ENCODE measurements at regions not wholly inside any gene's neighbourhood (a gene's known extent, or its start where the extent isn't known, plus 50 kb on each side); places are given as distances from the start of the nearest gene placed in this dataset.

GRCh38 chr5:152676196-152676595 lies 271.1 kb upstream of the NMUR2 start:
- intact Hi-C loops (cut with DNase I) = no loop called here
- no peak for TF ChIP-seq CTCF (IDR thresholded peaks at IDR 0.05)
- TF ChIP-seq POLR2AphosphoS5 (IDR thresholded peaks at IDR 0.05) = no peak
- TF ChIP-seq POLR2A (IDR thresholded peaks at IDR 0.05) = no peak
- no peaks in the 10 kb centered on the region for H3K36me3 ChIP-seq
- no peak overlapping the region for H3K4me3 ChIP-seq
- H3K27ac ChIP-seq = no peak overlapping the region
- WGBS = 25% methylated on average over 5 of the region's 5 CpGs
- DNase-seq (ENCODE audit: low spot score) = no peak
- no peaks in the 10 kb centered on the region for H3K4me1 ChIP-seq (replicated peaks)
- no peaks in the 10 kb centered on the region for H3K9me3 ChIP-seq
- H3K27me3 ChIP-seq (replicated peaks; ENCODE audit: insufficient read depth) = no peaks in the 10 kb centered on the region

GRCh38 chr5:152683205-152683604 lies 278.1 kb upstream of the NMUR2 start:
- DNase-seq (ENCODE audit: low spot score) = no peak
- no peaks in the 10 kb centered on the region for H3K9me3 ChIP-seq
- no peaks in the 10 kb centered on the region for H3K36me3 ChIP-seq
- no peaks in the 10 kb centered on the region for H3K27me3 ChIP-seq (replicated peaks; ENCODE audit: insufficient read depth)
- no peak overlapping the region for H3K4me3 ChIP-seq
- H3K4me1 ChIP-seq (replicated peaks) = no peaks in the 10 kb centered on the region
- H3K27ac ChIP-seq = no peak overlapping the region
- WGBS = 79% methylated on average over 1 of the region's 1 CpG
- intact Hi-C loops (cut with DNase I) = no loop called here
- TF ChIP-seq CTCF (IDR thresholded peaks at IDR 0.05) (no peak), POLR2AphosphoS5 (IDR thresholded peaks at IDR 0.05) (no peak), POLR2A (IDR thresholded peaks at IDR 0.05) (no peak)

GRCh38 chr5:152686931-152687330 lies 281.9 kb upstream of the NMUR2 start:
- no peaks in the 10 kb centered on the region for H3K27me3 ChIP-seq (replicated peaks; ENCODE audit: insufficient read depth)
- no peak overlapping the region for H3K27ac ChIP-seq
- TF ChIP-seq POLR2AphosphoS5 (IDR thresholded peaks at IDR 0.05) (no peak), POLR2A (IDR thresholded peaks at IDR 0.05) (no peak), CTCF (IDR thresholded peaks at IDR 0.05) (no peak)
- no peaks in the 10 kb centered on the region for H3K4me1 ChIP-seq (replicated peaks)
- H3K4me3 ChIP-seq = no peak overlapping the region
- DNase-seq (ENCODE audit: low spot score) = no peak
- intact Hi-C loops (cut with DNase I) = no loop called here
- no peaks in the 10 kb centered on the region for H3K9me3 ChIP-seq
- WGBS = 86% methylated on average over 4 of the region's 4 CpGs
- H3K36me3 ChIP-seq = no peaks in the 10 kb centered on the region

- no peaks in the 10 kb centered on the region for H3K4me1 ChIP-seq (replicated peaks)
- TF ChIP-seq CTCF (IDR thresholded peaks at IDR 0.05) (no peak), POLR2AphosphoS5 (IDR thresholded peaks at IDR 0.05) (no peak), POLR2A (IDR thresholded peaks at IDR 0.05) (no peak)
- 18% methylated on average over 3 of the region's 3 CpGs for WGBS
- no peak for DNase-seq (ENCODE audit: low spot score)
- no peak overlapping the region for H3K27ac ChIP-seq
- intact Hi-C loops (cut with DNase I) = no loop called here
- H3K36me3 ChIP-seq = no peaks in the 10 kb centered on the region
- H3K27me3 ChIP-seq (replicated peaks; ENCODE audit: insufficient read depth) = no peaks in the 10 kb centered on the region
- no peaks in the 10 kb centered on the region for H3K9me3 ChIP-seq
- no peak overlapping the region for H3K4me3 ChIP-seq
Measured at GRCh38 chr5:152688561-152689249, 283.6 kb upstream of the NMUR2 start.

- Histone ChIP-seq H3K9me3 (no peaks in the 10 kb centered on the region), H3K4me1 (replicated peaks) (no peaks in the 10 kb centered on the region), H3K4me3 (no peak overlapping the region), H3K36me3 (no peaks in the 10 kb centered on the region), H3K27ac (no peak overlapping the region), H3K27me3 (replicated peaks; ENCODE audit: insufficient read depth) (no peaks in the 10 kb centered on the region)
- TF ChIP-seq POLR2AphosphoS5 (IDR thresholded peaks at IDR 0.05) = no peak
- TF ChIP-seq POLR2A (IDR thresholded peaks at IDR 0.05) = no peak
- no peak for TF ChIP-seq CTCF (IDR thresholded peaks at IDR 0.05)
- intact Hi-C loops (cut with DNase I) = no loop called here
- DNase-seq (ENCODE audit: low spot score) = no peak
- WGBS = 76% methylated on average over 5 of the region's 5 CpGs
Measured at GRCh38 chr5:152689250-152689711, 284.2 kb upstream of the NMUR2 start.
